D721Med (cell line): ENCODE measurements at regions not wholly inside any gene's neighbourhood (a gene's known extent, or its start where the extent isn't known, plus 50 kb on each side); places are given as distances from the start of the nearest gene placed in this dataset.
"Not testable (repeated sequence)": the region's sequence is repeated elsewhere in the genome, so short reads cannot be mapped to it uniquely, and the experiment has no call there.

Experiments used
- DNase-seq: peaks from one replicate; pipeline ENCODE4 v3.0.0; 2011; ENCODE audit warnings: low spot score; ENCODE audit not compliant: insufficient read length
- FAIRE-seq: peaks from 2 replicates; lab custom pipeline; 2011; peaks lifted over from hg19 to GRCh38; lab: Jason Lieb, UNC
- CTCF ChIP-seq: IDR thresholded peaks from 2 replicates; pipeline ENCODE4 v1.5.1; 2012; ENCODE audit warnings: mild to moderate bottlenecking, control low read depth; ENCODE audit not compliant: insufficient read depth; ENCODE audit errors: missing control alignments

GRCh38 chr2:236354056-236354940 is 90.1 kb upstream of the ASB18 start:
- TF ChIP-seq CTCF: no peak
- DNase-seq (no peak), FAIRE-seq (no peak)

GRCh38 chr2:236354973-236355595 is 90.9 kb upstream of the ASB18 start:
- no peak for DNase-seq
- no peak for FAIRE-seq
- no peak for TF ChIP-seq CTCF

GRCh38 chr2:236355911-236356310 is 91.7 kb upstream of the ASB18 start:
- DNase-seq: no peak
- TF ChIP-seq CTCF: no peak
- no peak for FAIRE-seq

- not testable (repeated sequence) for DNase-seq, FAIRE-seq
These were observed 92.1 kb upstream of the ASB18 start for GRCh38 chr2:236356321-236356720.

- not testable (repeated sequence) for FAIRE-seq, DNase-seq
These were observed 94.3 kb upstream of the ASB18 start for GRCh38 chr2:236358482-236358881.

- TF ChIP-seq CTCF: no peak
- DNase-seq: no peak
These were observed 95.3 kb upstream of the ASB18 start for GRCh38 chr2:236359426-236360045.

GRCh38 chr2:236360496-236360895 is 96.3 kb upstream of the ASB18 start:
- DNase-seq (no peak), FAIRE-seq (no peak)
- TF ChIP-seq CTCF: no peak

More at GRCh38 chr2:236359426-236360045, 95.3 kb upstream of the ASB18 start:
- no peak for FAIRE-seq
